Posterior vena cava (tissue), 2 donors: ENCODE measurements at regions not wholly inside any gene's neighbourhood (a gene's known extent, or its start where the extent isn't known, plus 50 kb on each side); places are given as distances from the start of the nearest gene placed in this dataset.
A peak's percentile ranks its signal among the peaks of the same experiment; 100 is the strongest.
"Not testable (repeated sequence)": the region's sequence is repeated elsewhere in the genome, so short reads cannot be mapped to it uniquely, and the experiment has no call there.

Experiments
- DNase-seq: peaks from one replicate; pipeline ENCODE4 v3.0.0-alpha.2; 2020; ENCODE audit warnings: low spot score
- intact Hi-C, 2 donors: fragments of 100-400 bp; cut with DNase I; formaldehyde crosslinking; loops; one replicate each; pipeline versions ENCODE4 v1.14.1 to v1.14.2; 2022 to 2023
- donor health status: DM: yes; HTN: yes; CAD: no.
- donor health status: DM: yes; HTN: yes; CAD: no.

DNA sequence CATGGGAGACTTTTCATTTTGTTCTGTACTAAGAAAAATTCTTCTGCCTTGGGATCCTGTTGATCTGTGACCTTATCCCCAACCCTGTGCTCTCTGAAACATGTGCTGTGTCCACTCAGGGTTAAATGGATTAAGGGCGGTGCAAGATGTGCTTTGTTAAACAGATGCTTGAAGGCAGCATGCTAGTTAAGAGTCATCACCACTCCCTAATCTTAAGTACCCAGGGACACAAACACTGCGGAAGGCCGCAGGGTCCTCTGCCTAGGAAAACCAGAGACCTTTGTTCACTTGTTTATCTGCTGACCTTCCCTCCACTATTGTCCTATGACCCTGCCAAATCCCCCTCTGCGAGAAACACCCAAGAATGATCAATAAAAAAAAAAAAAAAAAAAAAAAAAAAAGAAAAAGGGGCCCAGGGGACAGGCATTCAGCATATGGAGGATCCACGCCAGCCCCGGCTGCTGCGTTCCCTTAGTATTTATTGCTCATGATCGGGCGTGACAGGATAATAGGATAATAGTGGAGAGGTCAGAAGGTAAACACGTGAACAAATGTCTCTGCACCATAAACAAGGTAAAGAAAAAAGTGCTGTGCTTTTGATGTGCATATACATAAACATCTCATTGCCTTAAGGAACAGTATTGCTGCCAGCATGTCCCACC is 113.7 kb upstream of the ZNF92 start:
- intact Hi-C loops, DNase-seq: not testable (repeated sequence)

DNA sequence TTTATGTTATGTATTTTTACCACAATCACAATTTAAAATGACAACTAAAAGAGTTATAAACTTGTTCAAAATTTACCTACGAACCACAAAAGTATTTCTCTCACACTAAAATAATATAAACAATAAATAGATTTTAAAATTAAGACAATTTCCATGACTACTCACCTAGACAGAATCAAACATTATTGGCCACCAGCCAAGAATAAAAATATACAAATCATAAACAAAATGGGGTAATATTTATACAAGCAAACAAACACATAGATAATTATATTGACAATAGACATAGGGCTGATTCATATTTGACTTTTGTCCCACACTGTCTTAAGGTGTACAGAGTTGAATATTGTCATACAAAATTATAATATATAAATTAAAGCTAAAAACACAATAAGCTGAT is 119.6 kb upstream of the ZNF92 start:
- intact Hi-C loops = no loop called here
- DNase-seq = no peak

DNA sequence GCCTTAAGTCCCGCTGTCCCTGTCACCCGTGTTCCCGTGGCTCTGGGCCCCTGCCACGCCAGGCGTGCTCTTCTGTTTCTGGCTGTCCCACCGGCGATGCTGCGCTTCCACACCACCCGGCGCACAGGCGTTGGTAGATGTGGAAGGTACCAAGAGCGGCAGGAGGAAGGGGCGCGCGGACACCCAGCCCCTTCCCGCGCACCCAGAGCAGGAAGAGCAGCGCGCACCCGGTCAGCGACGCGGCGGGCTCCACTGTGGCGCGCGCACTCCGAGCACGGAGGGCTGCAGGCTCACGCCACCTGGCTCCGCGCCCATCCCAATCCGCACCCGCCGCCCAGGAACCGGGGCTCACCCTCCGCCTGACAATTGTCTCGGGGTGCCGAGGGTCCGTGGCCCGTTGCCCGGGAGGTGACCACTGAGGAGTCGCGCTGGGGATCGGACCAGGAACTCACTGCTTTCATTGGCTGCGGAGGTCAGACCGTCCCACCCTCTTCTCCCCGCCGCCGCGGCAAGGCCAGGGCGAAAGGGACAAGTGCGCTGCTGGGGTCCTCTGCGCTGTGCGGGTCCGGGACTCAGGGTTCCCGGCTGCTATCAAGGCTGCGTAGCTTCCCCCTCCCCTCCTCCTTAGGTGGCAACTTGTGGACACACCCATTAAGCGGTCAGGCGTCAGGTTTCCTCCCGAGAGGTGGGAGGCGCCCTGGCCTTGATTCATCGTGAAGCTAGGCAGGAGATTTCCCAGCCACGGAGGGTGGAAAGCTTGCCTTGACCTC is 121.6 kb upstream of the ZNF92 start:
- intact Hi-C loops = no loop called here

DNA sequence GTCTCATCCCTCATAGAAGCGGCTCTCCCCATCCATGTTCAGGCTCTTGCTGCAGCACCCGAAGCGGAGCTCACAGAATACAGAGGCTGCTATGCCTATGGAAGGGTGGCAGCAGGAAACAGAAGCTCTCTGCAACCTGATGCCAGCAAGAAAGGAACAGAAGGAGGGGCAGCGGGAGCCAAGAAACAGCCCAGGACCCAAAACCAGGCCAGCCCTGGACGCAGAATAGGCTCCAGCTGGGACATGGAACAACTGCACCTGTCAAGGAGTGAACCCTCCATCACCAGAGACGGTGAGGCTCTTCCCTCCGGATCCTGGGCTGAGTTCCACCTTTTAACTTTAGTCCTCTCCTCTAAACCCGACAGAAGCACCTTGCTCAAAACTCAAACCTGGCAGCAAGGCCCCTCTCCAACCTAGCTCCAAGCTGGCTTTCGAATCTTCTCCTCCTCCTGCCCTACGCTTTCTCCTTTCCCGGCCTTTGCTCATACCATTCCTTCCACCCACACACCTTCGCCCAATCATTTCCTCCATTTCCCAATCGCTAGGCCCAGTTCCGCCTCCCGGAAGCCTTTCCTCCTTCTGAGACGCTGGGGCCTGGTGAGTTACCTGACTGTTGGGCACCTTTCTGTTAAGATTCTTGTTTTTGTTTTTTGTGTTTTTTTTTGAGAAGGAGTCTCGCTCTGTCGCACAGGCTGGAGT is 122.8 kb upstream of the ZNF92 start:
- intact Hi-C loops = no loop called here
- DNase-seq = peak; percentile 40

More for the DNA sequence above, 121.6 kb upstream of the ZNF92 start:
- peak; percentile 85 for DNase-seq

DNA sequence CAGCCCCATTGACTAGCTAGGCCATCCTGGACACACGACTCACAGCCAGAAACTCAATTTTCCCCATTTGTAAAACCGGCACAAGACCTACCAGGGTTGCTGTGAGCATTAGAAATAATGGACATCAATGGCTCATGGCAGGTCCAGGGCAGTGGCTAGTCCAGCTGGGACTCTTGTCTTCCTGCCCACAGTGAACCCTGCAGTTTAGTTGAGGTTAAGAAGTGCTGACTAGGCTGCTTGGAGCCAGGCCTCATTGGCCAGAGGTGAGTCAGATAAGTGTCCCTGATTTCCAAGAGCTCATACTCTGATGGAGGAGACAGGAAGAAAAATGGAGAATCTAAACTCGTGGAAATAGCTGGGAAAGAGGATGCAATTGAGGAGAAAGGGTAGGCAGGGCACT is 123.4 kb upstream of the ZNF92 start:
- DNase-seq = no peak
- intact Hi-C loops = no loop called here

DNA sequence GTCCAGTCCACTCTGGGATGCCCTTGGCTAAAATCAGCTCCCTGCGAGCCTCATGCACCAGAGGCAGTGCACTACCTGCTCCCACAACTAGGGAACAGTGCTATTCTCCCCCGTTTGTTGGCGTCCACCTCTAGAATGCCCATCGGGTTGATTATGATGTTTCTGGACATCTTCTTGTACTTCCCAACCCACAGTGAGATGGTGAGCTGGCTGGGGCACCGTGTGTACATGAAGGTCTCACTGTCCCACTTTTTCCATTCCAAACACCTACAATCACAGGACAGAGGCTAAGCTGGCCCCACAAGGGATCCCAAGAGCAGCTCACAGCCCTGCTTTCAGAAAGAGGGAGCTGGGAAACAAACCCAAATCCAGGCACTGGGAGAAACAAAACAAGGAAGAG is 126.2 kb upstream of the ZNF92 start:
- DNase-seq = peak; percentile 20
- intact Hi-C loops = no loop called here

DNA sequence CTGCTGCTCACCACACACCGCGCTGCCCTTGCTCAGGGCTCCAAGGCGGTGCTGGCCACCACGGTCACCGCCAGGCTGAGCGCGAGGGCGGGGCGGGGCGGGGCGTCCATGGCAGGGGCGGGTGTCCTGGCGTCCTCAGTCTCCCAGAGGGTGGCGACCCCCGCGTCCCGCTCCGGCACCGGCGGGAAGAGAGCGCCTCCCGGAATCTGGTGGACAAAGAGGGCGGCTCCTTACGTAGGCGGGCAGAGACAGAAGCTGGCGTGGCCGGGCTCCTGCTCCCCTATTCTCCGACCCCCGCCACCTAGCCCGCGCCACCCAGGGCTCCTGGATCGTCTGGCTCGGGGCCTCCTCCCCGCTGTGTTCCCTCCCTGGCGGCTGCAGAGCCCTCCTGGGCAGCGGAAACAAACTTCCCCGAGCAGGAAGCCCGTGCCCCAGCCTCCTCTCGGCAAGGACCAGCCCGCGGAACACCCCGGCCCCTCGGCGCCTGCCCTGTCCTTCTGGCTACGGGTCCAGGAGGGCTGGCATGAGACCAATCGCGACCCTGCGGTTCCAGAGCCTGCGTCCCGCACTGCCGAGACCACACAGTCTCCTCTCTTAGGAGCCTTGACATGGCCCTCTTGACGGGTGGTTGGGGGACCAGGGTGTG is 133.8 kb upstream of the ZNF92 start:
- intact Hi-C loops = no loop called here
- DNase-seq = peak; percentile 80

DNA sequence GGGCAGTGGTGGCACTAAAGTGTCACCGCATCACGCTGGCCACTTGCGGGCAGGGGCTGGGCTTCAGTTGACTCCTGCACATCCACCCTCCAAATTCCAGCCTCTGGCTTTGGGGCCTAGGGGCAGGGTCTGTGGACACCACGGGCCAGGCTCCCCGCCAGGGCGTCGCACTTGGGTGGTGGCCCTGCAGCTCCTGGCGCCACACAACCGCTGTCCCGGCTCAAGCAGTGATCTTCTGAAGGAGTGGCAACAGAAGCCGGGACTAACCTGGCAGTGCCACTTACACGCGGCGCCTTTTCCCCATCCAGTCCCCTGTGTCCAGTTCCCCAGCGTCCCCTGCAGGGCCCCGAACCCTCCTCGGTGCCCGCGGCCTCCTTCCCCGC is 134.3 kb upstream of the ZNF92 start:
- DNase-seq = no peak
- intact Hi-C loops = no loop called here

DNA sequence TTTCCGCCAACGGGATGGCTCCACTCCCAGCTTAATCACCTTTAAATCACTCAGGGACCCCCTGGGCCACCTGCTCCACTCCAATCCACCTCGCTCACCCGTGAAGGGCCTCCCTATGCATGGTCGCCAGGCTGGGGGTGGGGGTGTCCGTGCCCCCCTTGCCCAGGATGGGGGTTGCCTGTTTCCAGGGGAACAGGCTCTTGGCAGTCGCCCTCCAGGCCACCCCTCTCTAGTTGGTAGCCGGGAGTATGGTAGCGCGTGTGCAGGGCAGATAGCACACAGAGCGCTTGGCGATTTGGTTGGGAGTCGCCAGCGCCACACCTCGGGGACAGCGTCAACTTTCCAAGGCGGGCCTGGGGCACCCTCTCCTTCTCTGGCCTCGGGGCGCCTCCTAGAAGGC is 134.9 kb upstream of the ZNF92 start:
- intact Hi-C loops = no loop called here
- DNase-seq = peak; percentile 78

DNA sequence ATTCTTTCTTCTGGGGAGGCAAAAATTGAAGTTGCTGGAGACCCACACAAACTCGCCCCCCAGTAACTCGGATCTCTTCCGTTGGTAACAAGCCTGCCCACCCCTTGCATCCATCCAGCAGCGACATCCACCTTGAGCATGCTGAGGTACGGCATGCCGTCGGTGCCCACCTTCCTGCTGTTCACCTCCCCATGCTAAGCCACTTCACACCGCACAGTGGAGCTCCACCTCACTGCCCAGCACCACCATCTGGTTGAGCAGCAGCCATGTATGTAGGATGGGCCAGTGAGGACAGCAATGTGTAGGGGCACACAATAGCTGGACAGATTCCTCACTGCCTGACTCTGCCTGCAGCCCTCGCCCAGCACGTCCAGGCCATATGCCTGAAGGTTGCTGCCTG is 138.1 kb upstream of the ZNF92 start:
- intact Hi-C loops = no loop called here
- peak; percentile 66 for DNase-seq

DNA sequence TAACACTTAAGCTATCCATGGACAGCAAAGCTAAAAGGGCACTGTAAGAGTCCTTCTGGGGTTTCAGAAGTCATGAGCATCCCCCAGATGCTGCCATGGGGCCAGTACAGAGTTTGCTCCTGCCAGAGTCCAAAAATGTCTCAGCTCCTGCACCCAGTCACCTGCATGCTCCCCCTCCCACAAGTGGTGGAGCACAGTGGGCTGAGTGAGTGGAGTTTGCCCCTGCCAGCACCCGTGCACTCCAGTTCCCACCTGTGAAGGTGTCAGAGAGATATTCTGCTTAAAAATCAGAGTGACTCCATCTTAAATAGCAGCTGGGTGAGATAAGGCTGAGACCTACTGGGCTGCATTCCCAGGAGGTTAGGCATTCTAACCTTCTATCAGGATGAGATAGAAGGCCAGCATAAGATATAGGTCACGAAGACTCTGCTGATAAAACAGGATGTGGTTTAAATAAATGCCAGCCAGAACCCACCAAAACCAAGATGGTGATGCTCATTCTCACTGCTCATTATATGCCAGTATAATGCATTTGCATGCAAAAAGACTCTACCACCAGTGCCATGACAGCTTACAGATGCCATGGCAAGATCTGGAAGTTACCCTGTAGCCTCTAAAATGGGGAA is 140.1 kb upstream of the ZNF92 start:
- intact Hi-C loops = no loop called here
- DNase-seq = no peak

DNA sequence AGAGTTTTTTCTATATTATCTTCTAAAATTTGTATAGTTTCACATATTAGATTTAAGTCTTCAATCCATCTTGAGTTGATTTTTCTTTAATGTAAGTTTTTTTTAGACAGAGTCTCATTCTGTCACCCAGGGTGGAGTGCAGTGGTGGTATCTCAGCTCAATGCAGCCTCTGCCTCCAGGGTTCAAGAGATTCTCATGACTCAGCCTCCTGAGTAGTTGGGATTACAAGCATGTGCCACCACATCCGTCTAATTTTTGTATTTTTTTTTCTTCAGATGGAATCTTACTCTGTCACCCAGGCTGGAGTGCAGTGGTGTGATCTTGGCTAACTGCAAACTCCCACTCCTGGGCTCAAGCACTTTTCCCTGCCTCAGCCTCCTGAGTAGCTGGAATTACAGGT is 143.4 kb upstream of the ZNF92 start:
- no peak for DNase-seq
- intact Hi-C loops = no loop called here

DNA sequence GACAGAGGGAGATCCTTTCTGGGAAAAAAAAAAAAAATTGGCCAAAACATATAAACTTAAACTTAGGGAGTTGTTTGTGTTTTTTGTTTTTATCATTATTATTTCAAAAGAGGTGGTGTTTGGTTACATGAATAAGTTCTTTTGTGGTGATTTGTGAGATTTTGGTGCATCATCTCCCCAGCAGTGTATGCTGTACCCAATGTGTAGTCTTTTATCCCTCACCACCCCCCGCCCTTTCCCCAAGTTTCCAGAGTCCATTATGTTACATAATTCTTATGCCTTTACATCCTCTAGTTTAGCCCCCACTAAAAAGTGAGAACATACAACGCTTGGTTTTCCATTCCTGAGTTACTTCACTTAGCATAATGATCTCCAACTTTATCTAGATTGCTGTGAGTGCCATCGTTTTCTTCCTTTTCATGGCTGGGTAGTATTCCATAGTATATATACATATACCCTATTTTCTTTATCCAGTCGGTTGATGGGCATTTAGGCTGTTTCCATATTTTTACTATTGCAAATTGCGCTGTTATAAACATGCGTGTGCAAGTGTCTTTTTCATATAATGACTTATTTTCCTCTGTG is 148.1 kb upstream of the ZNF92 start:
- intact Hi-C loops = no loop called here
- DNase-seq = no peak

DNA sequence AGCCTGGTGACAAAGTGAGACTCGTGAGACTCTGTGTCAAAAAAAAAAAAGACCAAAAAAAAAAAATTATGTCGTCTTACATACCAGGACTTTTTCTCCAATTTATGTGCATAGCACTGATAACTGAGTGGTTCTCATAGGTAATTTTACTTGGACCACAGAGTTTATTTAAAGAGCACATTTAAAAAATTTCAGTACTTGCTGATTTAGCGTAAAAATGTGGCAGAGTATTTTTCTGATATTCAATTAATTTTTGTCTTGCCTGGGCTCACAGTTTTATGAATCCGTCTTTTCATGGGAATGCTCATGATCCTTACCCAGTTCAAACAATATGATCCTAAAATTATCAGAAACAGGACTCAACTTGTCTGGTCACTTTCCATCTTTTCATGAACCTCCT is 151.0 kb upstream of the ZNF92 start:
- intact Hi-C loops = no loop called here

DNA sequence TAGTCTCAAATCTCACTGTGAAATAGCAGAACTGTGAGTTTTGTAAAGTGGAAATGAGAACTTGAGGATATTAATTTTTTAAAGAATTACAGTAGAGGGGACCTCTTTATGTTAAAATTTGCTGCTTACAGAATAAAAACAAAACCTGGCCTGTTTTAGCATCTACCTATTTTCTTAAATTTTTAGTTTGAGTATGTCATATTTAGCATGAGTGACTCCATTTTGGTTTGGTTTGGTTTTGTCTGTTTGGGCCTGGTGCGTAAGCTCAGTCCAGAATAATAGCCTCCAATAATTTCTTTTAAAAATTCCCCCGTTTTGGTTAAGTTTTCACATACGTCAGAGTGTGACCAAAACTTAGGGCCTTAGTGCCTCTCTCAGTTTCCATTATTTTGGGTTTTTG is 152.0 kb upstream of the ZNF92 start:
- intact Hi-C loops = no loop called here
- DNase-seq = no peak

More for the DNA sequence above, 151.0 kb upstream of the ZNF92 start:
- DNase-seq = no peak

DNA sequence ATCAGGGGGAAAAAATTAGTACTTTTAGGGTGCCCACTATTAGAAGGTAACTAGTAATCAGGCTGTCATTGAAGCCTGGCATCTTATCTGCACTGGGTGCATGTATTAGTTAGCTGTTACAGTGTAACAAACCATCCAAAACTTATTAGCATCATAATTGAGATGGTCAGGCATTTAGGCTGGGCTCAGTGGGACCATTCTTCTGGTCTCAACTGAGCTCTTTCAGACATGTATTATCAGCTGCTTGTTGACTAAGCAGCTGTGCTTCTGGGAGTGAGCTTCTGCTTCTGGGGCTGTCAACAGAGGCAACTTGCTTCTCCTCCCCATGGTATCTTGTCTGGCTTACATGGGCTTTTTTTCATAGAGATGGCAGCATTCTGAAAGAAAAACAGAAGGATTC is 154.0 kb upstream of the ZNF92 start:
- DNase-seq = no peak
- intact Hi-C loops = no loop called here

DNA sequence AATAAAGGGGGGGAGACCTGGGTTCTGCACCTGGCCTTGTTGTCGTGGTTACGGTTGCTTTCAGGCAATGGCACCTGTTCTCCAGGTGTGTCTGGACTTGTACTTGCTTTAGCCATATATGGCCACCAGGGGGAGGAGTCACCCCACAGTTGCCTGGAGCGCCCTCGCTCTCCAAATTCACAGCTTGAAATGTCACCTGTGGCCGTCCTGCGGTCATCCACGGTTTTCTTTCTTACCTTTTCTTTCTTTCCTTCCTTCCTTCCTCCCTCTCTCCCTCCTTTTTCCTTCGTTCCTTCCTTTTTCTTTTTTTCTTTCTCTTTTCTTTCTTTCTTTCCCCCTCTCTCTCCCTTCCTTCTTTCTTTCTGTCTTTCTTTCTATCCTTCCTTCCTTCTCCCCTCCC is 157.2 kb upstream of the ZNF92 start:
- DNase-seq = no peak
- intact Hi-C loops = no loop called here

DNA sequence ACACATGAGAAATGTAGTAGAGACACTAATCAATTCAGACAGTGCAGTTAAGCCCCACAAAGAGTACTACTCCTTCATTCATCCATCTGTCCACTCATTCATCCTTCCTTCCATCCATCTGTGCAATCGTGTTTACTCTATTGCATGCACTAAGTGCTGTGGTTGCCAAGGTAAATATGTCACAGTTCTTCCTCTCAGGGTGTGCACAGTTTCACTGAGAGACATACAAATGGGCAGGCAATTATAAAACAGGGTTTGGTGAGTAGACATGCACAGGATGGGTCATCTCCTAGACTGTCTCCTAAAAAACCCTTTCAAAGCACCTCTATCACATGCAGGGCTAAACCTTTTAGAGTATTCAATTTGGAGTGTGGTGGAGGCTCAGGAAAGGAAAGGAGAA is 160.4 kb upstream of the ZNF92 start:
- intact Hi-C loops, DNase-seq: not testable (repeated sequence)

DNA sequence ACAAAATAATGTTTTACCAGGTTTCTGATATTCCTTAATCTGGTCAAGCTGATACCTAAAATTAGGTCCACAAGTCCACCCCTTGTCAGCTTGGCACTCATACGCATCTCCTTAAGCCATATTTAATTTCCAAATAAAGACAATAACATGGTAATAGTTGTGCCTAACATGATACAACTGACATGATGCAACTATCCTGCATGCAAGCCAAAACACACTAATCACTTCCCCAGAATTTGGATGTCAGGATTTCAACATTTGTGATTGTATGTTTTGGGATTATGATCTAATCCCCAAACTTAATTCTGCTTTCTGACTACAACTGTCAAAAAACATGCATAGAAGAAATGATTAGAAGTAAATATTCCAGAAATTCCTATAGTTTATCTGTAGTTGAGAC is 174.4 kb upstream of the ZNF92 start:
- DNase-seq, intact Hi-C loops: not testable (repeated sequence)
